RWPE2 (cell line): ENCODE measurements at regions not wholly inside any gene's neighbourhood (a gene's known extent, or its start where the extent isn't known, plus 50 kb on each side); places are given as distances from the start of the nearest gene placed in this dataset.
"Not testable (repeated sequence)": the region's sequence is repeated elsewhere in the genome, so short reads cannot be mapped to it uniquely, and the experiment has no call there.

Source experiments
- ATAC-seq: fragments of 200-7000 bp; cut with Tn5 transposase; 3 replicates; pipeline ENCODE4 v1.9.1; 2021; ENCODE audit warnings: low read depth
- DNase-seq: peaks from one replicate; pipeline ENCODE4 v3.0.0-alpha.2; 2020; ENCODE audit warnings: low spot score
- H3K27ac ChIP-seq: fragments of 450-650 bp; 2 replicates; pipeline ENCODE4 v1.5.1; 2017; ENCODE audit warnings: mild to moderate bottlenecking; ENCODE audit not compliant: poor library complexity, severe bottlenecking
- H3K27me3 ChIP-seq: fragments of 250-450 bp; sonication (Bioruptor Pico); 2 replicates; pipeline ENCODE4 v1.5.1; 2021; ENCODE audit warnings: mild to moderate bottlenecking, moderate library complexity; ENCODE audit not compliant: insufficient read depth, poor library complexity, severe bottlenecking
- H3K36me3 ChIP-seq: fragments of 250-450 bp; sonication (Bioruptor Pico); 2 replicates; pipeline ENCODE4 v1.5.1; 2020; ENCODE audit warnings: low read depth, mild to moderate bottlenecking, moderate library complexity
- H3K4me1 ChIP-seq: fragments of 250-450 bp; sonication (Bioruptor Pico); 2 replicates; pipeline ENCODE4 v1.5.1; 2021; ENCODE audit warnings: mild to moderate bottlenecking, moderate library complexity; ENCODE audit not compliant: insufficient read depth, poor library complexity, severe bottlenecking
- H3K4me3 ChIP-seq: fragments of 250-450 bp; sonication (Bioruptor Pico); 2 replicates; pipeline ENCODE4 v1.5.1; 2021; ENCODE audit warnings: mild to moderate bottlenecking, moderate library complexity; ENCODE audit not compliant: severe bottlenecking
- H3K9me3 ChIP-seq: fragments of 250-450 bp; sonication (Bioruptor Pico); 2 replicates; pipeline ENCODE4 v1.5.1; 2021; ENCODE audit warnings: mild to moderate bottlenecking, moderate library complexity; ENCODE audit not compliant: severe bottlenecking
- CTCF ChIP-seq: fragments of 450-650 bp; IDR thresholded peaks from one replicate; pipeline ENCODE4 v1.5.1; 2017; ENCODE audit warnings: mild to moderate bottlenecking, moderate library complexity; ENCODE audit not compliant: poor library complexity, severe bottlenecking

- no peak for TF ChIP-seq CTCF
- no peaks in the 10 kb centered on the region for H3K9me3 ChIP-seq
- H3K36me3 ChIP-seq: no peaks in the 10 kb centered on the region
- no peaks in the 10 kb centered on the region for H3K27me3 ChIP-seq
- DNase-seq: no peak
- H3K27ac ChIP-seq: no peak overlapping the region
- H3K4me3 ChIP-seq: no peak overlapping the region
- ATAC-seq: no peak
- H3K4me1 ChIP-seq: no peaks in the 10 kb centered on the region
These were observed 94.6 kb upstream of the ALG10B start for GRCh38 chr12:38222011-38222410.

GRCh38 chr12:38238328-38238727 lies 78.2 kb upstream of the ALG10B start:
- ATAC-seq: peak; percentile 59; the same call in 2 of the 3 replicates
- not testable (repeated sequence) for H3K27ac ChIP-seq, H3K9me3 ChIP-seq, H3K36me3 ChIP-seq, DNase-seq, H3K27me3 ChIP-seq, H3K4me1 ChIP-seq, H3K4me3 ChIP-seq

GRCh38 chr12:38253778-38254177 lies 62.8 kb upstream of the ALG10B start:
- no peak for TF ChIP-seq CTCF
- DNase-seq (no peak), ATAC-seq (no peak)
- H3K27ac ChIP-seq: no peak overlapping the region
- no peaks in the 10 kb centered on the region for H3K27me3 ChIP-seq
- no peaks in the 10 kb centered on the region for H3K36me3 ChIP-seq
- H3K4me3 ChIP-seq: no peak overlapping the region
- H3K9me3 ChIP-seq: no peaks in the 10 kb centered on the region
- H3K4me1 ChIP-seq: no peaks in the 10 kb centered on the region

GRCh38 chr12:38258411-38258810 lies 58.2 kb upstream of the ALG10B start:
- Histone ChIP-seq H3K9me3 (no peaks in the 10 kb centered on the region), H3K4me1 (no peaks in the 10 kb centered on the region), H3K27me3 (no peaks in the 10 kb centered on the region), H3K4me3 (no peak overlapping the region), H3K36me3 (no peaks in the 10 kb centered on the region), H3K27ac (no peak overlapping the region)
- no peak for TF ChIP-seq CTCF
- DNase-seq (no peak), ATAC-seq (no peak)
